A549 (cell line): ENCODE measurements at regions not wholly inside any gene's neighbourhood (a gene's known extent, or its start where the extent isn't known, plus 50 kb on each side); places are given as distances from the start of the nearest gene placed in this dataset.

Source experiments
- CEBPB ChIP-seq, 2 experiments: fragments of >200 bp in 1 of 2; sonication (Bioruptor Twin) in 1 of 2; formaldehyde crosslinking in 1 of 2; IDR thresholded peaks; 2 replicates each; pipeline ENCODE4 v1.6.1; 2012 to 2016
- EHF ChIP-seq: fragments of 250-450 bp; sonication (Bioruptor Pico); IDR thresholded peaks from 2 replicates; pipeline ENCODE4 v1.5.0; 2020; ENCODE audit warnings: mild to moderate bottlenecking
- ESRRA ChIP-seq: fragments of 150-350 bp; IDR thresholded peaks from 2 replicates; pipeline ENCODE4 v1.6.1; 2014; ENCODE audit warnings: mild to moderate bottlenecking, low read length, borderline replicate concordance
- POLR2A ChIP-seq: IDR thresholded peaks from 2 replicates; pipeline ENCODE4 v1.6.1; 2012; ENCODE audit warnings: mild to moderate bottlenecking, low read length
- RAD21 ChIP-seq, 2 experiments: fragments of >200 bp in 1 of 2; sonication (Bioruptor Twin) in 1 of 2; formaldehyde crosslinking in 1 of 2; IDR thresholded peaks in 1 of 2; conservative IDR thresholded peaks in 1 of 2; 2 replicates in 1 of 2; 3 replicates in 1 of 2; pipeline ENCODE4 v1.6.1; 2012 to 2018; ENCODE audit warnings: inconsistent platforms in 1 of 2

- TF ChIP-seq CEBPB (IDR thresholded peaks at IDR 0.05) (no peak), POLR2A (no peak), EHF (CRISPR knock-in tag) (no peak), RAD21 (conservative IDR thresholded peaks at IDR 0.05 in 1 of 2, IDR thresholded peaks at IDR 0.05 in 1 of 2) (no peak), ESRRA (no peak)
Measured at GRCh38 chr16:5523829-5524228, 426.2 kb upstream of the EEF2KMT start.
